ENCODE measurements at regions not wholly inside any gene's neighbourhood (a gene's known extent, or its start where the extent isn't known, plus 50 kb on each side); places are given as distances from the start of the nearest gene placed in this dataset.
"Not testable (repeated sequence)": the region's sequence is repeated elsewhere in the genome, so short reads cannot be mapped to it uniquely, and the experiment has no call there.

DNA sequence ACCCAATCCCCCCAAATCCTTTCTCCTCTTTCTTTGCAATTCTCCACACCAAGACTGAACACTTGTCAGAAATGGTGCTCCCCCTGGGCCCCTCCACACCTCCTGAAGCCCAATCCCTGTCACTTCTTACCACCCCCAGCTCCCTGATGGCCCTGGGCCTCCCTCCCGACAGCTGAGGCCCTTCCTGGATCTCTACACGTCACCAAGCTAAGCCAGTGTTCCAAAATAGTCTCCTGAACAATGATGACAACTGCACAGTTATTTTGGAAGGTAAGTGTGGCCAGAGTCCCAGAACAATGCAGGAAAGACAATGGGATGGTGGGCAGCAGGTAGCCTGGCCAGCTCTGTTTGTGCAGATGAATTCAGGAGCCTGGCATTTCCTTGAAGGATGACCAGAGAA is 63.7 kb upstream of the PRSS3 start:
- TF ChIP-seq TAF1 (conservative IDR thresholded peaks at IDR 0.05) (no peak), ZBTB33 (IDR thresholded peaks at IDR 0.05) (no peak), JUND (IDR thresholded peaks at IDR 0.05) (no peak), NR2F2 (IDR thresholded peaks at IDR 0.05) (no peak), SP1 (IDR thresholded peaks at IDR 0.05) (no peak), EGR1 (IDR thresholded peaks at IDR 0.05; ENCODE audit: low read depth in 2 of 2) (no peak), MAX (IDR thresholded peaks at IDR 0.05) (no peak), HNF4A (conservative IDR thresholded peaks at IDR 0.05) (no peak)
- TF ChIP-seq, protein P1, sequence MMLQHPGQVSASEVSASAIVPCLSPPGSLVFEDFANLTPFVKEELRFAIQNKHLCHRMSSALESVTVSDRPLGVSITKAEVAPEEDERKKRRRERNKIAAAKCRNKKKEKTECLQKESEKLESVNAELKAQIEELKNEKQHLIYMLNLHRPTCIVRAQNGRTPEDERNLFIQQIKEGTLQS (IDR thresholded peaks at IDR 0.05): no peak
- Histone ChIP-seq H3K9me3 (ENCODE audit: control insufficient read depth in 4 of 4, low read length in 3 of 4) (no peaks in the 10 kb centered on the region), H3K4me3 (ENCODE audit: low read depth in 1 of 3, low read length in 3 of 3) (no peak overlapping the region), H3K27ac (ENCODE audit: low read depth in 1 of 2, low read length in 2 of 2) (no peak overlapping the region), H3K27me3 (ENCODE audit: control insufficient read depth in 4 of 4, insufficient read depth in 4 of 4, low read length in 3 of 4) (no peaks in the 10 kb centered on the region), H3K9ac (ENCODE audit: low read depth in 1 of 2, low read length in 2 of 2) (no peak overlapping the region), H3K4me1 (ENCODE audit: control insufficient read depth in 4 of 4, insufficient read depth in 4 of 4, low read length in 3 of 4) (no peaks in the 10 kb centered on the region), H3K36me3 (ENCODE audit: control insufficient read depth in 4 of 4, insufficient read depth in 3 of 4, low read depth in 1 of 4, low read length in 3 of 4) (no peaks in the 10 kb centered on the region)
- DNase-seq (ENCODE audit: low spot score): no peak
- WGBS: 84% methylated on average over 2 of the region's 2 CpGs

GRCh38 chr9:33734247-33734940 is 61.0 kb upstream of the PRSS3 start:
- not testable (repeated sequence) for H3K36me3 ChIP-seq (ENCODE audit: control insufficient read depth in 4 of 4, insufficient read depth in 3 of 4, low read depth in 1 of 4, low read length in 3 of 4); H3K4me3 ChIP-seq (ENCODE audit: low read depth in 1 of 3, low read length in 3 of 3); H3K27me3 ChIP-seq (ENCODE audit: control insufficient read depth in 4 of 4, insufficient read depth in 4 of 4, low read length in 3 of 4); H3K9ac ChIP-seq (ENCODE audit: low read depth in 1 of 2, low read length in 2 of 2); DNase-seq (ENCODE audit: low spot score); H3K27ac ChIP-seq (ENCODE audit: low read depth in 1 of 2, low read length in 2 of 2); H3K9me3 ChIP-seq (ENCODE audit: control insufficient read depth in 4 of 4, low read length in 3 of 4)
- H3K4me1 ChIP-seq (ENCODE audit: control insufficient read depth in 4 of 4, insufficient read depth in 4 of 4, low read length in 3 of 4): peaks cover 0 to 10% (median 9%) of the 10 kb centered on the region in 4 donors
- WGBS: 88% methylated on average over 5 of the region's 5 CpGs

GRCh38 chr9:33734941-33735835 is 60.2 kb upstream of the PRSS3 start:
- H3K9ac ChIP-seq (ENCODE audit: low read depth in 1 of 2, low read length in 2 of 2); H3K27ac ChIP-seq (ENCODE audit: low read depth in 1 of 2, low read length in 2 of 2); H3K36me3 ChIP-seq (ENCODE audit: control insufficient read depth in 4 of 4, insufficient read depth in 3 of 4, low read depth in 1 of 4, low read length in 3 of 4); DNase-seq (ENCODE audit: low spot score); H3K4me3 ChIP-seq (ENCODE audit: low read depth in 1 of 3, low read length in 3 of 3); H3K9me3 ChIP-seq (ENCODE audit: control insufficient read depth in 4 of 4, low read length in 3 of 4); H3K27me3 ChIP-seq (ENCODE audit: control insufficient read depth in 4 of 4, insufficient read depth in 4 of 4, low read length in 3 of 4): not testable (repeated sequence)
- 85% methylated on average over 6 of the region's 6 CpGs for WGBS
- H3K4me1 ChIP-seq (ENCODE audit: control insufficient read depth in 4 of 4, insufficient read depth in 4 of 4, low read length in 3 of 4): peaks cover 0 to 18% (median 15%) of the 10 kb centered on the region in 4 donors
